ENCODE measurements at regions not wholly inside any gene's neighbourhood (a gene's known extent, or its start where the extent isn't known, plus 50 kb on each side); places are given as distances from the start of the nearest gene placed in this dataset.
"Not testable (repeated sequence)": the region's sequence is repeated elsewhere in the genome, so short reads cannot be mapped to it uniquely, and the experiment has no call there.

GRCh38 chr9:30280229-30280900 is 2104.1 kb upstream of the ACO1 start:
- POLR2A ChIA-PET, result no interaction called here
- Mint-ChIP-seq H3K36me3 (no peaks in the 10 kb centered on the region), H3K27ac (no peak overlapping the region), H3K27me3 (no peaks in the 10 kb centered on the region), H3K4me3 (no peak overlapping the region), H3K4me1 (peaks cover 0 to 2% (median 0%) of the 10 kb centered on the region in 4 donors), H3K9me3 (peaks cover 0 to 21% (median 4%) of the 10 kb centered on the region in 9 donors)
- DNase-seq, result no peak
- no peak for ATAC-seq

- DNase-seq (no peak), ATAC-seq (no peak)
- no peaks in the 10 kb centered on the region for H3K4me1 Mint-ChIP-seq
- H3K27me3 Mint-ChIP-seq, result no peaks in the 10 kb centered on the region
- POLR2A ChIA-PET, result no interaction called here
- H3K9me3 Mint-ChIP-seq, result peaks cover 0 to 6% (median 0%) of the 10 kb centered on the region in 9 donors
- H3K4me3 Mint-ChIP-seq, result no peak overlapping the region
- H3K27ac Mint-ChIP-seq, result no peak overlapping the region
- H3K36me3 Mint-ChIP-seq, result no peaks in the 10 kb centered on the region
These were observed 2095.0 kb upstream of the ACO1 start for GRCh38 chr9:30289435-30289834.

- H3K4me3 Mint-ChIP-seq, H3K4me1 Mint-ChIP-seq, H3K27me3 Mint-ChIP-seq, POLR2A ChIA-PET, H3K9me3 Mint-ChIP-seq, ATAC-seq, H3K36me3 Mint-ChIP-seq, DNase-seq, H3K27ac Mint-ChIP-seq: not testable (repeated sequence)
These were observed 2092.4 kb upstream of the ACO1 start for GRCh38 chr9:30292026-30292425.

- POLR2A ChIA-PET, result no interaction called here
- Mint-ChIP-seq H3K27ac (no peak overlapping the region), H3K9me3 (peaks cover 0 to 6% (median 0%) of the 10 kb centered on the region in 9 donors), H3K4me3 (no peak overlapping the region), H3K36me3 (no peaks in the 10 kb centered on the region), H3K4me1 (no peaks in the 10 kb centered on the region), H3K27me3 (no peaks in the 10 kb centered on the region)
- DNase-seq (no peak), ATAC-seq (no peak)
These were observed 2091.2 kb upstream of the ACO1 start for GRCh38 chr9:30293231-30293630.

- DNase-seq (no peak), ATAC-seq (no peak)
- no peaks in the 10 kb centered on the region for H3K36me3 Mint-ChIP-seq
- POLR2A ChIA-PET, result no interaction called here
- no peaks in the 10 kb centered on the region for H3K27me3 Mint-ChIP-seq
- no peak overlapping the region for H3K4me3 Mint-ChIP-seq
- peaks cover 0 to 8% (median 0%) of the 10 kb centered on the region in 9 donors for H3K9me3 Mint-ChIP-seq
- H3K27ac Mint-ChIP-seq, result no peak overlapping the region
- no peaks in the 10 kb centered on the region for H3K4me1 Mint-ChIP-seq
These were observed 2085.2 kb upstream of the ACO1 start for GRCh38 chr9:30299126-30299780.

- ATAC-seq, result no peak
- H3K27me3 Mint-ChIP-seq, result no peaks in the 10 kb centered on the region
- no peaks in the 10 kb centered on the region for H3K36me3 Mint-ChIP-seq
- no peak overlapping the region for H3K27ac Mint-ChIP-seq
- POLR2A ChIA-PET, result no interaction called here
- H3K4me1 Mint-ChIP-seq, result no peaks in the 10 kb centered on the region
- peak overlapping the region in 1 of 10 donors; percentile 8 for H3K4me3 Mint-ChIP-seq
- H3K9me3 Mint-ChIP-seq, result peaks cover 0 to 8% (median 0%) of the 10 kb centered on the region in 9 donors
- no peak for DNase-seq
These were observed 2083.0 kb upstream of the ACO1 start for GRCh38 chr9:30301271-30301963.

GRCh38 chr9:30310711-30311110 is 2073.7 kb upstream of the ACO1 start:
- Mint-ChIP-seq H3K36me3 (no peaks in the 10 kb centered on the region), H3K27ac (no peak overlapping the region), H3K4me3 (no peak overlapping the region), H3K4me1 (no peaks in the 10 kb centered on the region), H3K9me3 (peaks cover 0 to 6% (median 0%) of the 10 kb centered on the region in 9 donors), H3K27me3 (no peaks in the 10 kb centered on the region)
- POLR2A ChIA-PET, result no interaction called here
- ATAC-seq (no peak), DNase-seq (no peak)

- no peak overlapping the region for H3K27ac Mint-ChIP-seq
- ATAC-seq, result no peak
- peaks cover 0 to 14% (median 0%) of the 10 kb centered on the region in 9 donors for H3K9me3 Mint-ChIP-seq
- H3K4me1 Mint-ChIP-seq, result no peaks in the 10 kb centered on the region
- no peaks in the 10 kb centered on the region for H3K36me3 Mint-ChIP-seq
- DNase-seq, result no peak
- no peak overlapping the region for H3K4me3 Mint-ChIP-seq
- POLR2A ChIA-PET, result no interaction called here
- H3K27me3 Mint-ChIP-seq, result no peaks in the 10 kb centered on the region
These were observed 2055.0 kb upstream of the ACO1 start for GRCh38 chr9:30329431-30329830.

- no peaks in the 10 kb centered on the region for H3K4me1 Mint-ChIP-seq
- DNase-seq (no peak), ATAC-seq (no peak)
- no peak overlapping the region for H3K4me3 Mint-ChIP-seq
- H3K9me3 Mint-ChIP-seq, result peaks cover 0 to 8% (median 5%) of the 10 kb centered on the region in 9 donors
- no peak overlapping the region for H3K27ac Mint-ChIP-seq
- no peaks in the 10 kb centered on the region for H3K27me3 Mint-ChIP-seq
- no peaks in the 10 kb centered on the region for H3K36me3 Mint-ChIP-seq
- POLR2A ChIA-PET, result no interaction called here
These were observed 2035.5 kb upstream of the ACO1 start for GRCh38 chr9:30348904-30349303.

GRCh38 chr9:30349526-30350513 is 2034.6 kb upstream of the ACO1 start:
- DNase-seq (peak in 1 of 10 donors; percentile 31), ATAC-seq (no peak)
- Mint-ChIP-seq H3K9me3 (peaks cover 0 to 8% (median 5%) of the 10 kb centered on the region in 9 donors), H3K27me3 (no peaks in the 10 kb centered on the region), H3K4me1 (no peaks in the 10 kb centered on the region), H3K27ac (no peak overlapping the region), H3K4me3 (no peak overlapping the region), H3K36me3 (no peaks in the 10 kb centered on the region)
- POLR2A ChIA-PET, result no interaction called here

- Mint-ChIP-seq H3K9me3 (peaks cover 0 to 2% (median 0%) of the 10 kb centered on the region in 9 donors), H3K36me3 (no peaks in the 10 kb centered on the region), H3K27ac (no peak overlapping the region), H3K4me3 (no peak overlapping the region), H3K4me1 (no peaks in the 10 kb centered on the region), H3K27me3 (no peaks in the 10 kb centered on the region)
- POLR2A ChIA-PET, result no interaction called here
- ATAC-seq (no peak), DNase-seq (no peak)
These were observed 2028.2 kb upstream of the ACO1 start for GRCh38 chr9:30356221-30356620.

GRCh38 chr9:30362373-30362772 is 2022.1 kb upstream of the ACO1 start:
- H3K4me1 Mint-ChIP-seq, result no peaks in the 10 kb centered on the region
- H3K27me3 Mint-ChIP-seq, result no peaks in the 10 kb centered on the region
- POLR2A ChIA-PET, result no interaction called here
- no peak overlapping the region for H3K27ac Mint-ChIP-seq
- DNase-seq (no peak), ATAC-seq (no peak)
- H3K9me3 Mint-ChIP-seq, result no peaks in the 10 kb centered on the region
- H3K36me3 Mint-ChIP-seq, result no peaks in the 10 kb centered on the region
- H3K4me3 Mint-ChIP-seq, result no peak overlapping the region

- DNase-seq, H3K27me3 Mint-ChIP-seq: not testable (repeated sequence)
These were observed 2018.3 kb upstream of the ACO1 start for GRCh38 chr9:30366140-30366539.

More at GRCh38 chr9:30366140-30366539, 2018.3 kb upstream of the ACO1 start:
- ATAC-seq, H3K4me1 Mint-ChIP-seq, H3K4me3 Mint-ChIP-seq, POLR2A ChIA-PET, H3K36me3 Mint-ChIP-seq, H3K9me3 Mint-ChIP-seq, H3K27ac Mint-ChIP-seq: not testable (repeated sequence)

Measured in naive thymus-derived CD8-positive, alpha-beta T cell (primary cell).